ENCODE measurements at regions not wholly inside any gene's neighbourhood (a gene's known extent, or its start where the extent isn't known, plus 50 kb on each side); places are given as distances from the start of the nearest gene placed in this dataset.

GRCh38 chr4:112847781-112848180 is 201.7 kb upstream of the ANK2 start:
- no peak for DNase-seq (ENCODE audit: low read depth in 3 of 3)

- no peak for DNase-seq (ENCODE audit: low read depth in 3 of 3)
Observed at GRCh38 chr4:112848911-112849310, 200.5 kb upstream of the ANK2 start.

- DNase-seq (ENCODE audit: low read depth in 3 of 3), result no peak
Observed at GRCh38 chr4:112852601-112853000, 196.9 kb upstream of the ANK2 start.

DNA sequence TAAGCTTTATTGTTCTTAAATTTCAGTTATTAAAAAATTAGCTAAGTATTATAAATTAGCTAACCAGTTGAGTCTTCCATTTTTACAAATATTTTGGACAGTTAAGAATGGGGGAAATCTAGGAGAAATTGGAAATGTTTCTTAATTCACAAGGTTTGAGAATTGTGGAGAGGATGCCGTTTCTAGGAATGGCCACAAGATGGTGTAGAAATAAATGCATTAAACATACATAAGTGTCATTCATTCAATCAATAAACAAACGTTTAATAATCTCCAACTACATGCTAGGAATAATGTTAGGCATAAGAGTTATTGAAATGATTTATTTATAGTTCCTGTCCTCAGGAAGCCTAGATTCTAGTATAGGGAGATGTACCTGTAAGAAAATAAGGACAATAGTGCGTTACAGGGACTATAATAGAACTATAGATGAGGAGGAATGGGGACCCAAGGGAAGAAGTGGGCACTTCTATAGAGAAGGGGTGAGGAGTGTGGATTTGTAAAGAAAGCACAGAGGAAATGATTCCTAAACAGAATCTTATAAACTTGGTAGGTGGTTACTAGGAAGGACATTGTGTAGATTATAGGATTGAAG is 195.7 kb upstream of the ANK2 start:
- DNase-seq (ENCODE audit: low read depth in 3 of 3), result no peak

GRCh38 chr4:112854420-112854819 is 195.0 kb upstream of the ANK2 start:
- no peak for DNase-seq (ENCODE audit: low read depth in 3 of 3)

DNA sequence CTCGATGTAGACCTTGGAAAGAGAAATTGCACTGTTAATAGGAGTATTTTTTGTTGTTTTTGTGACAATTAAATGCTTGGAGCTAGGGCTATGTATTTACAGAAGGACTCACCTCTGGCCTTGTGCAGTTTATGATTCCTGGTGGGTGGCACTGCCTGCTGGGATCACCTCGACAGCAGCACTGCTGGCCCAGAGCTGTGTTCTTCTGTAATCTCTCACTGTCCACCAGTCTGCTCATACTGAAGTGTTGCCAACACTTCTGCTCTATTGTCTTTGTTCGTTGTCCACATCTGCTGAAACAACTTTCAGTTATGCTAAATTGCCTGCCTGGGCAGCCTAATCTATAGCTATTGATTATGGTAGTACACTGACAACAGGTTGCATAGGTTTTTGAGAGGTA is 194.4 kb upstream of the ANK2 start:
- DNase-seq (ENCODE audit: low read depth in 3 of 3), result no peak

DNA sequence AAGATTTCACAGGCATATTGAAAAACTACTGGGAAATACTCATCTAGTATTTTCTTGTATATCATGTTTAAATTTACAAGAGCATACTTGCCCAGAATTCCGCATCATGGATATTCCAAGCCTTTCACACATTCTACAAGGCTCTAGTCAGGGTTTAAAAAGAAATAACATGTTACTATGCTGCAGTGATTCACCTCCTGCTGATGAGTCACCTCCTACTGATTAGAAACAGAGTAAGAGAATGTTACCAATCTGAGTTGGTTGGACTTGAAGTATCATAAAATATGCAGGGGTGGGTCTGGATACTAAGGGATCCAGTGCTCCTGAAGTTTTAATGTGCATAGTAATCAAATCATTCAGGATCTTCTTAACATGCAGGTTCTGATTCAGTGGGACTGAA is 192.0 kb upstream of the ANK2 start:
- DNase-seq (ENCODE audit: low read depth in 3 of 3), result no peak

- DNase-seq (ENCODE audit: low read depth in 3 of 3), result no peak
Observed at GRCh38 chr4:112858751-112859150, 190.7 kb upstream of the ANK2 start.

- no peak for DNase-seq (ENCODE audit: low read depth in 3 of 3)
Observed at GRCh38 chr4:112859456-112860184, 189.8 kb upstream of the ANK2 start.

- DNase-seq (ENCODE audit: low read depth in 3 of 3), result no peak
Observed at GRCh38 chr4:112860830-112861690, 188.4 kb upstream of the ANK2 start.

- DNase-seq (ENCODE audit: low read depth in 3 of 3), result no peak
Observed at GRCh38 chr4:112861691-112862674, 187.5 kb upstream of the ANK2 start.

DNA sequence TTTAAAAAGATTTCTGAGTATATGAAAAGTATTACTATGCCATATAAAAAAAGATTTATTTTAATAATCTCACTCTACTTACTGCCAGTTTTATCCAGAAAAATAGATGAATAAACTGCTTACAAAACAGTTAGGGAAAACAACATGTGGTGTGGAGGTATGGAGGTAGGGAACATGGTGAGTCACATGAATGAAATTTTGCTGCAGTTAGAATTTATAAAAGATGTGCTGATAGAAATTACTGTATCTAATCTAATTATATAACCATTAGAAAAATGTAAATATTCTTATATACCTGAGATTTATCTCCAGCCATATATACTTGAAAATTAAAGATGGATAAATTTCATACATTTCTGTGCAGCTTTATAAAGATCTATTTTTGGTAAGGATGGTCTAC is 184.0 kb upstream of the ANK2 start:
- no peak for DNase-seq (ENCODE audit: low read depth in 3 of 3)

GRCh38 chr4:112876316-112876715 is 173.1 kb upstream of the ANK2 start:
- no peak for DNase-seq (ENCODE audit: low read depth in 3 of 3)

DNA sequence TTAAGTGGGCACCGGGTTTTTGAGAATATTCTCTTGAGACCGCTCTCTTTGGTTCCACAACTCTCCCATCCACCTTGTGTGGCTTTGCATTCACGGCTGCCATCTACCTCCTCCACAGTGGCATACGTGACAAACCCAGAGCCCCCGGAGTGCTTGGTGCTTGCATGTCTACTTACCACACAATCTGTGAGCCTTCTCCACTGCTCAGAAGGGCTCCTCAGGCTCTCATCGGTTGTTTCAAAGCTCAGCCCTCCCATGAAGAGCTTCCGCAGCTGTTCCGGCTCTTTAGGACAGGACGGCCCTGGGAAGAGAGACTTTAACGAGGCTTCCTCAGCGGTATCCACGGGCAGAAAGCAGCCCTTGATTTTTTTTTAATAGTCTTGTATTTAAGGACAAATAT is 167.6 kb upstream of the ANK2 start:
- no peak for DNase-seq (ENCODE audit: low read depth in 3 of 3)

GRCh38 chr4:112882286-112882685 is 167.2 kb upstream of the ANK2 start:
- no peak for DNase-seq (ENCODE audit: low read depth in 3 of 3)

DNA sequence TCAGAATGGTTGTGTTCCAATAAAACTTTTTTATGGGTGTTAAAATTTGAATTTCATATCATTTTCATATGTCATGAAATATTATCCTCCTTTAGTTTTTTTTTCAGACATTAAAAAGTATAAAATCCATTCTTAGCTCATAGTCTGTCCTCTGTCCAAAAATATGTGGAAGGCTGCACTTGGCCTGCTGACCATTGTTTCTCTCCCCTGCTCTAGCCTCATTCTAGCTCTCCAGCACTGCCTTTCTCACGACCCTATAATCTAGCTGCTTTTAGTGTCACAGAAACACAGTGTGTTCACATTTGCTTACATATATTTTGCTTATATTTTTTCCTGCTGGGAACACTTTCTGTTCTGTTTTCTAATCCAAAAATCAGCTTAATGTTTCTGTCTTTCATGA is 165.0 kb upstream of the ANK2 start:
- no peak for DNase-seq (ENCODE audit: low read depth in 3 of 3)

GRCh38 chr4:112885897-112886296 is 163.6 kb upstream of the ANK2 start:
- no peak for DNase-seq (ENCODE audit: low read depth in 3 of 3)

GRCh38 chr4:112888622-112889021 is 160.8 kb upstream of the ANK2 start:
- no peak for DNase-seq (ENCODE audit: low read depth in 3 of 3)

- DNase-seq (ENCODE audit: low read depth in 3 of 3), result no peak
Observed at GRCh38 chr4:112889199-112889598, 160.3 kb upstream of the ANK2 start.

- DNase-seq (ENCODE audit: low read depth in 3 of 3), result no peak
Observed at GRCh38 chr4:112889619-112890527, 159.6 kb upstream of the ANK2 start.

DNA sequence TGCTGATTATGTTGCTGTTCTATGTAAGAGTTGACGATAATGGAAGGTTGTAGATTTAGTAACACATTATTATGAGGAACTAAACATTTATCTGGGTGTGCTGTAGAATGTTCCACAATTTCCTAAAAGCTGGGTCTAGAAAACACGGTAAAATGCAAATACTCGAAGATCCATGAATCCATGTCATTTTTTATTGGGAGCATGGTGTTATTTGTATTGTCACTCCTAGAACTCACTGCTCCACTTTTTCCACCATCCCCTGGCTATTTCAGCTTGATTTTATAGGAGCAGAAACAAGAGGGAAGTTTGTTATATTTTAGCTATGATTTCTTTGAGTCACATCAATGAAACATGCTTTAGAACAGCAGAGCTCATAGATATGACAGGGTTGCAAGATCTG is 155.0 kb upstream of the ANK2 start:
- DNase-seq (ENCODE audit: low read depth in 3 of 3), result no peak
